Mesothelial cell of epicardium (in vitro differentiated cells): ENCODE measurements at regions not wholly inside any gene's neighbourhood (a gene's known extent, or its start where the extent isn't known, plus 50 kb on each side); places are given as distances from the start of the nearest gene placed in this dataset.

Experiments used
- DNase-seq, 2 experiments: peaks; one replicate each; pipeline ENCODE4 v3.0.0; 2021; ENCODE audit warnings: low spot score in 2 of 2; ENCODE audit not compliant: unreplicated experiment in 2 of 2
- H3K27ac Mint-ChIP-seq: 2 replicates; pipeline ENCODE4 v1.8.0; 2021; ENCODE audit warnings: mixed read lengths
- H3K27me3 Mint-ChIP-seq: 2 replicates; pipeline ENCODE4 v1.8.0; 2021; ENCODE audit warnings: low read depth, mixed read lengths
- H3K36me3 Mint-ChIP-seq: 2 replicates; pipeline ENCODE4 v1.8.0; 2021; ENCODE audit warnings: mixed read lengths
- H3K4me1 Mint-ChIP-seq: 2 replicates; pipeline ENCODE4 v1.8.0; 2021; ENCODE audit warnings: mixed read lengths
- H3K4me3 Mint-ChIP-seq: 2 replicates; pipeline ENCODE4 v1.8.0; 2021; ENCODE audit warnings: mild to moderate bottlenecking, moderate library complexity, mixed read lengths
- H3K9me3 Mint-ChIP-seq: 2 replicates; pipeline ENCODE4 v1.8.0; 2021; ENCODE audit warnings: mixed read lengths
- CTCF ChIP-seq: fragments of 200-600 bp; sonication (generic); IDR thresholded peaks from one replicate; pipeline ENCODE4 v1.5.0; 2021; ENCODE audit warnings: antibody characterized with exemption; ENCODE audit not compliant: unreplicated experiment

- no peaks in the 10 kb centered on the region for H3K9me3 Mint-ChIP-seq
- no peaks in the 10 kb centered on the region for H3K4me1 Mint-ChIP-seq
- TF ChIP-seq CTCF: no peak
- no peak for DNase-seq
- H3K36me3 Mint-ChIP-seq: no peaks in the 10 kb centered on the region
- no peak overlapping the region for H3K4me3 Mint-ChIP-seq
- no peaks in the 10 kb centered on the region for H3K27me3 Mint-ChIP-seq
- no peak overlapping the region for H3K27ac Mint-ChIP-seq
Measured at GRCh38 chr5:152901754-152902153, 496.7 kb upstream of the NMUR2 start.

GRCh38 chr5:152905286-152905685 lies 500.2 kb upstream of the NMUR2 start:
- Mint-ChIP-seq H3K36me3 (no peaks in the 10 kb centered on the region), H3K9me3 (no peaks in the 10 kb centered on the region), H3K4me1 (no peaks in the 10 kb centered on the region), H3K27me3 (no peaks in the 10 kb centered on the region), H3K27ac (no peak overlapping the region), H3K4me3 (no peak overlapping the region)
- TF ChIP-seq CTCF: no peak
- no peak for DNase-seq

DNA sequence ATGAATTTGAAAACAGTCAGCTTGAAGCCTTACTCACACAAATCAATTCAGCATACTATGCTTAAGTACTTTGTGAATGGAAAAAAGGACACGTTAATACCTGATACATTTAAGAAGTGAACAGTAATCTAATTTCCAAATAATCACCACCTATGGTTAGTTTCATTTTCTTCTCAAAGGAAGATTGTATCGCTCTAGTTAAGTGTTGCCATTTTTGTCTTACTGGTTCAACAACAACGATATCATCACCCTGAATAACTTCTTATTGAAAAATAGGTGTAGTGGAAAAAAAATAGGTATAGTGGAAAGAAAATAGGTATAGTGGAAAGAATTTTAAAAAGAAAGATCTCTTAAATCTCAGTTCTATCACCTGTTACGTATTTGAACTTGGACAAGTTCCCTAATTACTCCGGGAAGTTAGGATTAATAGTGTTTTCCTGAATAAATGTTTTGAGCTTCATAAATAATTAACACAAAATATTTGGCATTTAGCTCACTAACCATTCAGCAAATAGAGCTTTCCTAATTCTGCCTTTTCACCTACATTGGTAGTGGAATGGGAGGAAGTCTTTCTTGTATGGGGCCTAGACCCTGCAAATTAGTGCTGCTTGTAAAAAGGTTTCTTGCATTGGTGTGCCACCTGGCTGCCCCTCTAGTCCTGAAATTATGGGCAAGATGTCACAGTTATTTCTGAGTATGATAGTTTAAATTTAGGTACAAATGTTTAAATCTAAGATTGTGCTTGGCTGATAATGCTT lies 502.6 kb upstream of the NMUR2 start:
- no peaks in the 10 kb centered on the region for H3K27me3 Mint-ChIP-seq
- DNase-seq: no peak
- no peak for TF ChIP-seq CTCF
- no peaks in the 10 kb centered on the region for H3K36me3 Mint-ChIP-seq
- H3K27ac Mint-ChIP-seq: no peak overlapping the region
- no peaks in the 10 kb centered on the region for H3K9me3 Mint-ChIP-seq
- no peaks in the 10 kb centered on the region for H3K4me1 Mint-ChIP-seq
- H3K4me3 Mint-ChIP-seq: no peak overlapping the region

GRCh38 chr5:152912924-152913323 lies 507.8 kb upstream of the NMUR2 start:
- DNase-seq: no peak
- Mint-ChIP-seq H3K9me3 (peaks cover 13% of the 10 kb centered on the region), H3K4me3 (no peak overlapping the region), H3K36me3 (no peaks in the 10 kb centered on the region), H3K4me1 (no peaks in the 10 kb centered on the region), H3K27ac (no peak overlapping the region), H3K27me3 (no peaks in the 10 kb centered on the region)
- no peak for TF ChIP-seq CTCF

GRCh38 chr5:152932621-152933020 lies 527.5 kb upstream of the NMUR2 start:
- H3K27me3 Mint-ChIP-seq: peaks cover 2% of the 10 kb centered on the region
- H3K9me3 Mint-ChIP-seq: peaks cover 4% of the 10 kb centered on the region
- no peaks in the 10 kb centered on the region for H3K36me3 Mint-ChIP-seq
- TF ChIP-seq CTCF: no peak
- no peak overlapping the region for H3K4me3 Mint-ChIP-seq
- no peaks in the 10 kb centered on the region for H3K4me1 Mint-ChIP-seq
- no peak overlapping the region for H3K27ac Mint-ChIP-seq
- DNase-seq: no peak
